OCI-LY3 (cell line): ENCODE measurements at regions not wholly inside any gene's neighbourhood (a gene's known extent, or its start where the extent isn't known, plus 50 kb on each side); places are given as distances from the start of the nearest gene placed in this dataset.

Source experiments
- EZH2phosphoT487 ChIP-seq: fragments of 200-600 bp; shearing (Covaris generic); IDR thresholded peaks from 2 replicates; pipeline ENCODE4 v1.6.1; 2018; ENCODE audit warnings: antibody characterized with exemption, mixed run types, low read depth
- TF ChIP-seq, protein P1 (sequence below): fragments of 200-600, 300-600 bp; sonication (generic); IDR thresholded peaks from 2 replicates; pipeline ENCODE4 v1.5.1; 2014; ENCODE audit warnings: antibody characterized with exemption, low read length, low read depth

DNA sequence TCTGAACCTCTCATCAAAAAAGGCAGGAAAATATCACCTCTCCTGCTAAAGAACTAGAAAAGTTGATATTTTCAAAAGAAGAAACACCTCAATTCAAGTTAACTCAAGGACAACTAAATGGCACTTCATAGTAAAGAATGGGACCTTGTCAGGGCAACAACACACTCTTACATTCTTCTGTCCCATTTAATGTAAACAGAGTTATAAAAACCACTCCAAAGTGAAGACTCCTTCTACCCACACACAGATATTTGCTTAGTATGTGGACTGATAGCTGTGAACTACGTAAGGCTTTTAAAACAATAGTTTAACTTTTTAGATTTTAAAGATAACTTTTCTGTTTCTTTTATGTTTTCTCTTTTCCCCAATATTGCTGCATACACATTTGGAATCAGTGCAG, 118.3 kb downstream of the ZNF37A start:
- TF ChIP-seq, protein P1, sequence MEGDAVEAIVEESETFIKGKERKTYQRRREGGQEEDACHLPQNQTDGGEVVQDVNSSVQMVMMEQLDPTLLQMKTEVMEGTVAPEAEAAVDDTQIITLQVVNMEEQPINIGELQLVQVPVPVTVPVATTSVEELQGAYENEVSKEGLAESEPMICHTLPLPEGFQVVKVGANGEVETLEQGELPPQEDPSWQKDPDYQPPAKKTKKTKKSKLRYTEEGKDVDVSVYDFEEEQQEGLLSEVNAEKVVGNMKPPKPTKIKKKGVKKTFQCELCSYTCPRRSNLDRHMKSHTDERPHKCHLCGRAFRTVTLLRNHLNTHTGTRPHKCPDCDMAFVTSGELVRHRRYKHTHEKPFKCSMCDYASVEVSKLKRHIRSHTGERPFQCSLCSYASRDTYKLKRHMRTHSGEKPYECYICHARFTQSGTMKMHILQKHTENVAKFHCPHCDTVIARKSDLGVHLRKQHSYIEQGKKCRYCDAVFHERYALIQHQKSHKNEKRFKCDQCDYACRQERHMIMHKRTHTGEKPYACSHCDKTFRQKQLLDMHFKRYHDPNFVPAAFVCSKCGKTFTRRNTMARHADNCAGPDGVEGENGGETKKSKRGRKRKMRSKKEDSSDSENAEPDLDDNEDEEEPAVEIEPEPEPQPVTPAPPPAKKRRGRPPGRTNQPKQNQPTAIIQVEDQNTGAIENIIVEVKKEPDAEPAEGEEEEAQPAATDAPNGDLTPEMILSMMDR, result no peak
- no peak for TF ChIP-seq EZH2phosphoT487
